HG03103 (cell line): ENCODE measurements at regions not wholly inside any gene's neighbourhood (a gene's known extent, or its start where the extent isn't known, plus 50 kb on each side); places are given as distances from the start of the nearest gene placed in this dataset.

Experiments
- ATAC-seq: cut with Tn5 transposase; IDR thresholded peaks from one replicate; pipeline ENCODE4 v1.9.1; 2021; ENCODE audit warnings: low read depth; ENCODE audit not compliant: unreplicated experiment

GRCh38 chr10:28082885-28083284 is 84.0 kb upstream of the ODAD2 start:
- no peak for ATAC-seq

- no peak for ATAC-seq
These were observed 83.4 kb upstream of the ODAD2 start for GRCh38 chr10:28082316-28082715.

GRCh38 chr10:28077889-28078288 is 79.0 kb upstream of the ODAD2 start:
- ATAC-seq = no peak

GRCh38 chr10:28075424-28075823 is 76.5 kb upstream of the ODAD2 start:
- ATAC-seq = no peak

- ATAC-seq = no peak
These were observed 73.7 kb upstream of the ODAD2 start for GRCh38 chr10:28072573-28072972.

GRCh38 chr10:28060031-28060607 is 61.2 kb upstream of the ODAD2 start:
- ATAC-seq = no peak

- ATAC-seq = no peak
These were observed 59.9 kb upstream of the ODAD2 start for GRCh38 chr10:28058746-28059145.

- ATAC-seq = no peak
These were observed 55.5 kb upstream of the ODAD2 start for GRCh38 chr10:28054228-28054860.

GRCh38 chr10:28049286-28049685 is 50.4 kb upstream of the ODAD2 start:
- no peak for ATAC-seq
